PC-3 (cell line): ENCODE measurements at regions not wholly inside any gene's neighbourhood (a gene's known extent, or its start where the extent isn't known, plus 50 kb on each side); places are given as distances from the start of the nearest gene placed in this dataset.

Experiments
- ATAC-seq: fragments of 200-7000 bp; cut with Tn5 transposase; 2 replicates; pipeline ENCODE4 v1.9.1; 2020; ENCODE audit warnings: mild to moderate bottlenecking, moderate library complexity
- BruUV-seq: library from RNA; stranded (reverse); fragments of 400-500 nt; replicated peaks from 2 replicates; lab custom pipeline; 2021; lab: Mats Ljungman, UMichigan
- CTCF ChIA-PET: fragments of 300-600 bp; sonication (Branson Sonifier 250); formaldehyde crosslinking; loops from one replicate; lab custom pipeline; 2022; ENCODE audit warnings: antibody characterized with exemption; lab: Charles Lee
- POLR2A ChIA-PET: fragments of 300-600 bp; sonication (Branson Sonifier 250); formaldehyde crosslinking; loops from one replicate; lab custom pipeline; 2022; ENCODE audit warnings: antibody characterized with exemption; ENCODE audit not compliant: unreplicated experiment; lab: Charles Lee
- DNase-seq: peaks from one replicate; pipeline ENCODE4 v3.0.0-alpha.2; 2015
- H2AFZ ChIP-seq: fragments of 300-600 bp; sonication (generic); 2 replicates; pipeline ENCODE4 v1.6.0; 2016; ENCODE audit warnings: antibody characterized with exemption, low read length
- H3F3A ChIP-seq: fragments of 300-600 bp; sonication (generic); one replicate; pipeline ENCODE4 v1.6.0; 2017; ENCODE audit warnings: antibody characterized with exemption, low read length, control low read depth, mild to moderate bottlenecking; ENCODE audit not compliant: unreplicated experiment
- H3K27ac ChIP-seq: fragments of 300-600 bp; sonication (generic); 2 replicates; pipeline ENCODE4 v1.5.1; 2016; ENCODE audit warnings: mild to moderate bottlenecking, low read length
- H3K27me3 ChIP-seq: fragments of 300-600 bp; sonication (generic); 2 replicates; pipeline ENCODE4 v1.6.1; 2016; ENCODE audit warnings: low read length, mixed read lengths
- H3K36me3 ChIP-seq: fragments of 300-600 bp; sonication (generic); 2 replicates; pipeline ENCODE4 v1.6.1; 2016; ENCODE audit warnings: low read depth, mixed run types, low read length, mixed read lengths
- H3K4me1 ChIP-seq: fragments of 300-600 bp; sonication (generic); 2 replicates; pipeline ENCODE4 v1.5.1; 2016; ENCODE audit warnings: low read length; ENCODE audit not compliant: insufficient read depth
- H3K4me2 ChIP-seq: fragments of 300-600 bp; sonication (generic); 2 replicates; pipeline ENCODE4 v1.6.0; 2016; ENCODE audit warnings: low read length
- H3K4me3 ChIP-seq: fragments of 300-600 bp; sonication (generic); 2 replicates; pipeline ENCODE4 v1.5.1; 2016; ENCODE audit warnings: mild to moderate bottlenecking, low read length, mixed read lengths
- H3K79me2 ChIP-seq: fragments of 300-600 bp; sonication (generic); 2 replicates; pipeline ENCODE4 v1.6.1; 2017; ENCODE audit warnings: low read length, mixed read lengths
- H3K9ac ChIP-seq: fragments of 300-600 bp; sonication (generic); 2 replicates; pipeline ENCODE4 v1.6.0; 2016; ENCODE audit warnings: mild to moderate bottlenecking, low read length
- H3K9me2 ChIP-seq: fragments of 300-600 bp; sonication (generic); replicated peaks from 2 replicates; pipeline ENCODE4 v1.6.1; 2016; ENCODE audit warnings: mixed run types, low read length, mixed read lengths
- H3K9me3 ChIP-seq: fragments of 300-600 bp; sonication (generic); 2 replicates; pipeline ENCODE4 v1.6.1; 2016; ENCODE audit warnings: low read length, mixed read lengths
- H4K20me1 ChIP-seq: fragments of 300-600 bp; sonication (generic); 2 replicates; pipeline ENCODE4 v1.6.1; 2016; ENCODE audit warnings: low read length, mixed read lengths
- CTCF ChIP-seq: fragments of 300-600 bp; sonication (generic); conservative IDR thresholded peaks from 2 replicates; pipeline ENCODE4 v1.5.1; 2017; ENCODE audit warnings: antibody characterized with exemption, low read depth, mild to moderate bottlenecking, low read length
- EZH2 ChIP-seq: fragments of 300-600 bp; sonication (generic); IDR thresholded peaks from one replicate; pipeline ENCODE4 v1.6.1; 2017; ENCODE audit warnings: antibody characterized with exemption, mild to moderate bottlenecking, low read length; ENCODE audit not compliant: unreplicated experiment
- EZH2phosphoT487 ChIP-seq: fragments of 300-600 bp; sonication (generic); IDR thresholded peaks from 2 replicates; pipeline ENCODE4 v1.6.1; 2018; ENCODE audit warnings: mild to moderate bottlenecking, antibody characterized with exemption, low read length, borderline replicate concordance
- intact Hi-C: fragments of 100-400 bp; cut with micrococcal nuclease; formaldehyde crosslinking; loops from 2 replicates; pipeline ENCODE4 v1.9.0; 2023

GRCh38 chr5:174229514-174230370 is 184.2 kb downstream of the NSG2 start:
- H3K4me2 ChIP-seq = no peak overlapping the region
- ChIA-PET POLR2A (no interaction called here), CTCF (no interaction called here)
- no peaks in the 10 kb centered on the region for H3F3A ChIP-seq
- DNase-seq (peak; percentile 20), ATAC-seq (no peak)
- no peaks in the 10 kb centered on the region for H3K9me3 ChIP-seq
- intact Hi-C loops = no loop called here
- H4K20me1 ChIP-seq = no peaks in the 10 kb centered on the region
- no peaks in the 10 kb centered on the region for H3K4me1 ChIP-seq
- BruUV-seq = no TSS peak
- TF ChIP-seq EZH2 = no peak
- no peaks in the 10 kb centered on the region for H3K79me2 ChIP-seq
- peaks cover 48% of the 10 kb centered on the region for H3K27me3 ChIP-seq
- no peaks in the 10 kb centered on the region for H3K9me2 ChIP-seq
- H3K27ac ChIP-seq = no peak overlapping the region
- no peak overlapping the region for H2AFZ ChIP-seq
- no peak overlapping the region for H3K4me3 ChIP-seq
- H3K9ac ChIP-seq = no peak overlapping the region
- no peaks in the 10 kb centered on the region for H3K36me3 ChIP-seq

- no peaks in the 10 kb centered on the region for H3K9me3 ChIP-seq
- POLR2A ChIA-PET = interaction anchor here (0.6 kb wide), 1 partner anchor 13 kb away, joined by 6 read pairs; no protein-coding TSS in a partner anchor
Measured at GRCh38 chr5:174231956-174232487, 186.5 kb downstream of the NSG2 start.

GRCh38 chr5:174234388-174234787 is 188.9 kb downstream of the NSG2 start:
- TF ChIP-seq CTCF (no peak), EZH2 (no peak), EZH2phosphoT487 (no peak)
- no peak overlapping the region for H3K4me2 ChIP-seq
- peaks cover 43% of the 10 kb centered on the region for H3K27me3 ChIP-seq
- no peak overlapping the region for H3K27ac ChIP-seq
- BruUV-seq = no TSS peak
- H3K4me1 ChIP-seq = no peaks in the 10 kb centered on the region
- H3K9me2 ChIP-seq = no peaks in the 10 kb centered on the region
- H4K20me1 ChIP-seq = no peaks in the 10 kb centered on the region
- DNase-seq (no peak), ATAC-seq (no peak)
- no peaks in the 10 kb centered on the region for H3F3A ChIP-seq
- ChIA-PET POLR2A (no interaction called here), CTCF (no interaction called here)
- no peaks in the 10 kb centered on the region for H3K9me3 ChIP-seq
- H2AFZ ChIP-seq = no peak overlapping the region
- no peak overlapping the region for H3K4me3 ChIP-seq
- H3K79me2 ChIP-seq = no peaks in the 10 kb centered on the region
- intact Hi-C loops = no loop called here
- no peak overlapping the region for H3K9ac ChIP-seq
- no peaks in the 10 kb centered on the region for H3K36me3 ChIP-seq

More at GRCh38 chr5:174231956-174232487, 186.5 kb downstream of the NSG2 start:
- Histone ChIP-seq H3K4me3 (no peak overlapping the region), H4K20me1 (no peaks in the 10 kb centered on the region), H3K9ac (no peak overlapping the region), H3K27ac (no peak overlapping the region), H3K4me2 (no peak overlapping the region), H3F3A (no peaks in the 10 kb centered on the region), H3K9me2 (no peaks in the 10 kb centered on the region), H3K4me1 (no peaks in the 10 kb centered on the region), H3K36me3 (no peaks in the 10 kb centered on the region), H3K79me2 (no peaks in the 10 kb centered on the region), H2AFZ (no peak overlapping the region), H3K27me3 (peaks cover 35% of the 10 kb centered on the region)
- DNase-seq (no peak), ATAC-seq (no peak)
- BruUV-seq = no TSS peak
- no peak for TF ChIP-seq EZH2phosphoT487
- CTCF ChIA-PET = no interaction called here
- intact Hi-C loops = no loop called here
